CD4-positive, alpha-beta T cell (primary cell): ENCODE measurements at regions not wholly inside any gene's neighbourhood (a gene's known extent, or its start where the extent isn't known, plus 50 kb on each side); places are given as distances from the start of the nearest gene placed in this dataset.
A peak's percentile ranks its signal among the peaks of the same experiment; 100 is the strongest.
"Not testable (repeated sequence)": the region's sequence is repeated elsewhere in the genome, so short reads cannot be mapped to it uniquely, and the experiment has no call there.

ENCODE experiments used
- ATAC-seq: fragments of 200-7000 bp; cut with Tn5 transposase; one replicate; pipeline ENCODE4 v1.10.0; 2022; ENCODE audit warnings: mild to moderate bottlenecking; ENCODE audit not compliant: poor library complexity
- CTCF ChIA-PET: fragments of 350-600 bp; sonication (Branson Sonifier 250); formaldehyde crosslinking; loops from one replicate; lab custom pipeline; 2021; ENCODE audit warnings: antibody characterized with exemption, inconsistent platforms; lab: Charles Lee
- POLR2A ChIA-PET: fragments of 350-600 bp; sonication (Branson Sonifier 250); formaldehyde crosslinking; loops from one replicate; lab custom pipeline; 2021; ENCODE audit warnings: antibody characterized with exemption, inconsistent platforms; lab: Charles Lee
- DNase-seq, 14 experiments: peaks; one replicate each; pipeline ENCODE4 v3.0.0-alpha.2; 2013 to 2020; ENCODE audit warnings: mixed read lengths in 2 of 14
- H3K27ac ChIP-seq, 2 donors: one replicate each; pipeline versions ENCODE4 v1.5.1 to v1.7.0; 2013; ENCODE audit warnings: low read length in 2 of 2, low read depth in 1 of 2, mild to moderate bottlenecking in 1 of 2
- H3K27me3 ChIP-seq, 2 experiments: 1 replicate in 1 of 2; 2 replicates in 1 of 2; pipeline versions ENCODE4 v1.6.1 to v1.7.0; 2013; ENCODE audit warnings: low read length in 2 of 2, control low read depth in 1 of 2, mild to moderate bottlenecking in 1 of 2, moderate library complexity in 1 of 2; ENCODE audit not compliant: insufficient read depth in 2 of 2, control insufficient read depth in 1 of 2
- H3K36me3 ChIP-seq: one replicate; pipeline ENCODE4 v1.6.1; 2013; ENCODE audit warnings: low read length, control low read depth; ENCODE audit not compliant: insufficient read depth
- H3K4me1 ChIP-seq: one replicate; pipeline ENCODE4 v1.6.1; 2013; ENCODE audit warnings: low read length, control low read depth; ENCODE audit not compliant: insufficient read depth
- H3K4me3 ChIP-seq: one replicate; pipeline ENCODE4 v1.5.1; 2013; ENCODE audit warnings: mild to moderate bottlenecking, low read length, moderate library complexity
- H3K9me3 ChIP-seq, 2 experiments: 1 replicate in 1 of 2; 2 replicates in 1 of 2; pipeline versions ENCODE4 v1.6.1 to v1.7.0; 2013; ENCODE audit warnings: low read length in 2 of 2, mild to moderate bottlenecking in 2 of 2, control low read depth in 1 of 2, moderate library complexity in 1 of 2; ENCODE audit not compliant: control insufficient read depth in 1 of 2, insufficient read depth in 1 of 2
- H3K27ac Mint-ChIP-seq: one replicate; pipeline ENCODE4 v1.8.0; 2020; ENCODE audit warnings: mixed read lengths
- H3K27me3 Mint-ChIP-seq: one replicate; pipeline ENCODE4 v1.8.0; 2021; ENCODE audit warnings: mixed read lengths
- H3K36me3 Mint-ChIP-seq: one replicate; pipeline ENCODE4 v1.8.0; 2021; ENCODE audit warnings: low read depth, mixed read lengths
- H3K4me1 Mint-ChIP-seq: one replicate; pipeline ENCODE4 v1.8.0; 2021; ENCODE audit warnings: low read depth, mixed read lengths
- H3K4me3 Mint-ChIP-seq: one replicate; pipeline ENCODE4 v1.8.0; 2020; ENCODE audit warnings: mild to moderate bottlenecking, mixed read lengths
- H3K9me3 Mint-ChIP-seq: one replicate; pipeline ENCODE4 v1.8.0; 2020; ENCODE audit warnings: mixed read lengths
- intact Hi-C, 2 experiments: fragments of 100-400 bp; cut with DNase I in 1 of 2; cut with micrococcal nuclease in 1 of 2; formaldehyde crosslinking; loops; one replicate each; pipeline versions ENCODE4 v1.15.1 to v1.9.0; 2023 to 2025; cut with DNase I, micrococcal nuclease

DNA sequence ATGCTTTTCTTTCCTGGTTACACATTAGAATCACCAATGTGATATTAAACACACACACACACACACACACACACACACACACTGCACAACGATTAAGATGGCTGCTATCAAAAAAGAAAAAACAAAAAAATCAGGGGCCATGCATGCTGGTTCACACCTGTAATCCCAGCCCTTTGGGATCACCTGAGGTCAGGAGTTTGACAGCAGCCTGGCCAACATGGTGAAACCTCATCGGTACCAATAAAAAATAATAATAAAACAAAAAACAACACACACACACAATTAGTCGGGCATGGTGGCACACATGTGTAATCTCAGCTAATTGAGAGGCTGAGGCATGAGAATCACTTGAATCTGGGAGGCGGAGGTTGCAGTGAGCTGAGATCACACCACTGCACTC lies 5290.8 kb upstream of the TPTE start:
- peaks cover 7 to 30% of the 10 kb centered on the region in 2 experiments for H3K9me3 ChIP-seq
- peaks cover 36% of the 10 kb centered on the region for H3K9me3 Mint-ChIP-seq
- H3K4me3 Mint-ChIP-seq, ATAC-seq, H3K36me3 ChIP-seq, H3K27ac ChIP-seq, H3K4me1 ChIP-seq, H3K4me3 ChIP-seq, H3K27me3 Mint-ChIP-seq, intact Hi-C loops, H3K4me1 Mint-ChIP-seq, H3K27me3 ChIP-seq, H3K27ac Mint-ChIP-seq, CTCF ChIA-PET, H3K36me3 Mint-ChIP-seq, POLR2A ChIA-PET, DNase-seq: not testable (repeated sequence)

DNA sequence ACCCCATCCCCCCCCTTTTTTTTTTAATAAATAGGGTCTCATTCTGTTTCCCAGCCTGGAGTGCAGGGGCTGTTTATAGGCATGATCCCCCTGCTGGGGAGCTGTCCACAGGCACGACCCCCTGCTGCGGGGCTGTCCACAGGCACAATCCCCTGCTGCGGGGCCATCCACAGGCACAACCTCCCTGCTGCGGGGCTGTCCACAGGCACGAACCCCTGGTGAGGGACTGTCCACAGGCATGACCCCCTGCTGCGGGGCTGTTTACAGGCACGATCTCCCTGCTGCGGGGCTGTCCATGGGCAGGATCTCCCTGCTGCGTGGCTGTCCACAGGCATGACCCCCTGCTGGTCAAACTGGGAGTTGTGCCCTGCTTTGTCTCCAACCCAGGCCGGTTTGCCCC lies 5290.1 kb upstream of the TPTE start:
- H3K4me3 Mint-ChIP-seq, intact Hi-C loops: not testable (repeated sequence)
- DNase-seq = peak in 1 of 14 experiments; percentile 18

DNA sequence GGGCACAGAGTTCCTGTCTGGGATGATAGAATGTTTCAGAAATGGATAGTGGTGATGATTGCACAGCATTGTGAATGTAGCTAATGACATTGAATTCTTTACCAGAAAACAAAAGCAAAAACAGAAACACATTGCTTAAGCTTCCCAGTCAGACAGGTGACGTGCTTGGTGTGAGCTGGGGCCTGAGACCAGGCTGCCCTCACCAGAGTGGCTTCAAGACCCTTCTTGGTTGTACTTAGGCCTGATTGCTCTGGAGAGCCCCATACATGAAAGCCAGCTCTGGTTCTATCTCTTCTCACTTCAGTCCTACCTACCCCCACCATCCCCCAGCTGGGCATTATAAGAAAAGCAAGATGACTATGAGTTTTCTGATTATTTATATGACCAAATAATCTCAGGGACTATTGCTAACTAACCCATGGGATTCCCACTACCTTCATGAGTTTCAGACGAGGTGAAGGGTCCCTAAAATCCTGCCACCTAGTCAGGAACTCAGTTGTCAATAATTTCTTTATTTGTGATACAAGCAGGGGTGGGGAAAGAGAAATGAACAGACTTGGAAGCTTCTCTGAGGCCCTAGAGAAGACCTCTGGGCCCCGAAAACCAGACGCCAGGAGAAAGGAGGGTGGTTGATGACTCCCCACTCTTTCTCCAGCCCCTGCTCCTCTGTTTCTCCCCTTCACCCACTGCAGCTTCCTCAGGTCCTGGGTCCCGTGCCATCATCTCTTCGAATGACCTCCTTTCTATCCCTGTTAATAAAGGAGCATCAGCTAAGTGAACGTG lies 5289.0 kb upstream of the TPTE start:
- H3K27ac Mint-ChIP-seq, H3K4me1 Mint-ChIP-seq, H3K4me3 ChIP-seq, CTCF ChIA-PET, H3K4me3 Mint-ChIP-seq, intact Hi-C loops, H3K36me3 Mint-ChIP-seq, H3K27ac ChIP-seq, H3K27me3 Mint-ChIP-seq, ATAC-seq, H3K36me3 ChIP-seq, DNase-seq, H3K4me1 ChIP-seq, H3K27me3 ChIP-seq, POLR2A ChIA-PET: not testable (repeated sequence)
- H3K9me3 Mint-ChIP-seq = peaks cover 33% of the 10 kb centered on the region
- H3K9me3 ChIP-seq = peaks cover 7 to 32% of the 10 kb centered on the region in 2 experiments

More for the DNA sequence above, 5290.1 kb upstream of the TPTE start:
- H3K4me1 ChIP-seq, H3K4me3 ChIP-seq, H3K27me3 ChIP-seq, H3K27ac ChIP-seq, H3K27me3 Mint-ChIP-seq, CTCF ChIA-PET, H3K36me3 ChIP-seq, H3K36me3 Mint-ChIP-seq, H3K27ac Mint-ChIP-seq, POLR2A ChIA-PET, ATAC-seq, H3K4me1 Mint-ChIP-seq: not testable (repeated sequence)
- peaks cover 37% of the 10 kb centered on the region for H3K9me3 Mint-ChIP-seq
- peaks cover 7 to 30% of the 10 kb centered on the region in 2 experiments for H3K9me3 ChIP-seq

DNA sequence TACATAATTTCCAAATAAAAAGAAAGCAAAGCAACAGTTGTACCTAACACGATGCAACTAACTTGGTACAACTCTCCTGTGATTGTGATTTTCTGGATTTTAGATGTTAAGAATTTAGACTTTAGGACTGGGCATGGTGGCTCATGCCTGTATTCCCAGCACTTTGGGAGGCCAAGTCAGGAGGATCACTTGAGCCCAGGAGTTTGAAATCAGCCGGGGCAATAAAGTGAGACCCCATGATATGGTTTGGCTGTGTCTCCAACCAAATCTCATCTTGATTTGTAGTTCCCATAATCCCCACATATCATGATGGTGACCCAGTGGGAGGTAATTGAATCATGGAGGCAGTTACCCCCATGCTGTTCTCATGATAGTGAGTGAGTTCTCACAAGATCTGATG lies 5285.6 kb upstream of the TPTE start:
- H3K27ac Mint-ChIP-seq, ATAC-seq, POLR2A ChIA-PET, H3K27me3 ChIP-seq, H3K36me3 Mint-ChIP-seq, H3K4me1 Mint-ChIP-seq, CTCF ChIA-PET, H3K36me3 ChIP-seq, H3K27ac ChIP-seq, H3K4me3 Mint-ChIP-seq, H3K4me3 ChIP-seq, DNase-seq, intact Hi-C loops, H3K4me1 ChIP-seq, H3K27me3 Mint-ChIP-seq: not testable (repeated sequence)
- peaks cover 4 to 20% of the 10 kb centered on the region in 2 experiments for H3K9me3 ChIP-seq
- peaks cover 25% of the 10 kb centered on the region for H3K9me3 Mint-ChIP-seq

DNA sequence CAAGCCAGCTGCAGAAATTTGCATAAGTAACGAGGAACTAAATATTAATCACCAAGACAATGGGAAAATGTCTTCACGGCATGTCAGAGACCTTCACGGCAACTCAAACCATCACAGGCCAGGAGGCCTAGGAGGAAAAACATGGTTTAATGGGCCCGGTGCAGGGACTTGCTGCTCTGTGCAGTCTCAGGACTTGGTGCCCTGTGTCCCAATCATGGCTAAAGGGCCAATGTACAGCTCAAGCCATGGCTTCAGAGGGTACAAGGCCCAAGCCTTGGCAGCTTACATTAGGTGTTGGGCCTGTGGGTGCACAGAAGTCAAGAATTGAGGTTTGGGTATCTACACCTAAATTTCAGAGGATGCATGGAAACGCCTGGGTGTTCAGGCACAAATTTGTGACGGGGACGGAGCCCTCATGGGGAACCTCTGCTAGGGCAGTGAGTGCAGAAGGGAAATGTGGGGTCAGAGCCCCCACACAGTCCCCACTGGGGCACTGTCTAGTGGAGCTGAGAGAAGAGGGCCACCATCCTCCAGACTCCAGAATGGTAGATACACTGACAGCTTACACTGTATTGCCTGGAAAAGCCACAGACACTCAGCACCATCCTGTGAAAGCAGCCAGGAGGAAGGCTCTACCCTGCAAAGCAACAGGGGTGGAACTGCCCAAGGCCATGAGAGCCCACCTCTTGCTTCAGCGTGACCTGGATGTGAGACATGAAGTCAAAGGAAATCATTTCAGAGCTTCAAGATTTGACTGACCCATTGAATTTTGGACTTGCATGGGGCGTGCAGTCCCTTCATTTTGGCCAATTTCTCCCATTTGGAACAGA lies 5284.3 kb upstream of the TPTE start:
- ATAC-seq, intact Hi-C loops, CTCF ChIA-PET, H3K27me3 Mint-ChIP-seq, H3K4me1 ChIP-seq, H3K4me3 ChIP-seq, POLR2A ChIA-PET, H3K4me1 Mint-ChIP-seq, H3K27ac ChIP-seq, DNase-seq, H3K36me3 ChIP-seq, H3K36me3 Mint-ChIP-seq, H3K27me3 ChIP-seq, H3K27ac Mint-ChIP-seq, H3K4me3 Mint-ChIP-seq: not testable (repeated sequence)
- H3K9me3 Mint-ChIP-seq = peaks cover 24% of the 10 kb centered on the region
- H3K9me3 ChIP-seq = peaks cover 0 to 12% of the 10 kb centered on the region in 2 experiments

DNA sequence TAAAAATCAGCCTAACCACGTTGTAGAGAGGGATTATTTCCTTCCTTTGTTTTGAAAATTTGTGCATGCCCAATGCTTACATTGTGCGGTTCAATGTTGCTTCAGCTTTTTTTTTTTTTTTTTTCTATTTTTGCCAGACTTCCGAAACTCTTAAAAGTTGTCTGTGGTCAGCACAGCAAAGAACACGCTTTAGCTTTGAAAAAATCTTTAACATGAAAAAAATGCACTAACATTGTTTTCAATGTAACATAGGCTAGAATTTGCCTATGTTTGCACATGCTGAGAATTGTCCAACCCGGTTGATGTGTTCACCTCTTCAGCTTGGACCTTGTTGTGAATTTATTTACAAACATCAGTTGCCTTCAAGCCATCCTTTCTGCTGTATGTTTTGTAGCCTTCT lies 5280.9 kb upstream of the TPTE start:
- intact Hi-C loops, ATAC-seq, H3K27me3 Mint-ChIP-seq, H3K4me3 ChIP-seq, H3K4me1 ChIP-seq, H3K27me3 ChIP-seq, H3K27ac Mint-ChIP-seq, DNase-seq, H3K9me3 ChIP-seq, H3K4me3 Mint-ChIP-seq, POLR2A ChIA-PET, H3K27ac ChIP-seq, H3K4me1 Mint-ChIP-seq, H3K36me3 ChIP-seq, H3K36me3 Mint-ChIP-seq, CTCF ChIA-PET: not testable (repeated sequence)
- H3K9me3 Mint-ChIP-seq = peaks cover 20% of the 10 kb centered on the region

DNA sequence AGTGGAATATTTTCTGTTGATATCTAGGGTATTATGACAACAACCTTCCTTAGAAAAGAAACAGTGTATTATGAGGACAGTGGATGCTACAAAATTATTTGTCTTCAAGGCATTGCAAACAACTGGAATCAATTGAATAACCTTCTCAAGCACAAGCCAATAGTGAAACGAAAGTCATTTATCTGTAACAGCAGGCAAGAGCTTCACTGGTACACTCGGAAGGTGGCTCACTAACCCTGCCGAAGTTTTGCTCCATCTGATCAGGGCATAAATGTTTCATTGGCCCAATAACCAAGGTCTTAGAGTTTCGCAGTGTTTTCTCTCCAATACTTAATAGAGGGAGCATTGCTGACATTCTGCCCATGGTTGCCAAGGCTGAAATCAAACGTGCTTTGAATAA lies 5278.7 kb upstream of the TPTE start:
- intact Hi-C loops, H3K4me1 Mint-ChIP-seq, H3K27me3 ChIP-seq, H3K4me3 ChIP-seq, H3K4me1 ChIP-seq, H3K27ac Mint-ChIP-seq, CTCF ChIA-PET, H3K9me3 ChIP-seq, H3K4me3 Mint-ChIP-seq, DNase-seq, POLR2A ChIA-PET, H3K27ac ChIP-seq, H3K36me3 Mint-ChIP-seq, ATAC-seq, H3K27me3 Mint-ChIP-seq, H3K36me3 ChIP-seq: not testable (repeated sequence)
- H3K9me3 Mint-ChIP-seq = peaks cover 32% of the 10 kb centered on the region
